Natural killer cell treated with Interleukin-12 subunit alpha and Interleukin-12 subunit beta and Interleukin-15 and Interleukin-18, amount 100 ng/mL, for 72 hours (primary cell): ENCODE measurements at regions not wholly inside any gene's neighbourhood (a gene's known extent, or its start where the extent isn't known, plus 50 kb on each side); places are given as distances from the start of the nearest gene placed in this dataset.
"Not testable (repeated sequence)": the region's sequence is repeated elsewhere in the genome, so short reads cannot be mapped to it uniquely, and the experiment has no call there.

Source experiments
- ATAC-seq, 2 donors: fragments of 150-1000 bp; cut with Tn5 transposase in 1 of 2; sonication (Bioruptor Pico), chemical (Tn5 transposase) in 1 of 2; 2 replicates each; pipeline ENCODE4 v1.10.0; 2021
- DNase-seq: peaks from one replicate; pipeline ENCODE4 v3.0.0; 2022; ENCODE audit warnings: low spot score
- H3K27ac Mint-ChIP-seq, 2 donors: 1 replicate in 1 of 2; 2 replicates in 1 of 2; pipeline ENCODE4 v1.8.0; 2022; ENCODE audit warnings: mixed read lengths in 2 of 2, mild to moderate bottlenecking in 1 of 2, moderate library complexity in 1 of 2
- H3K27me3 Mint-ChIP-seq, 2 donors: 1 replicate in 1 of 2; 2 replicates in 1 of 2; pipeline ENCODE4 v1.8.0; 2022; ENCODE audit warnings: mixed read lengths in 2 of 2
- H3K36me3 Mint-ChIP-seq: one replicate; pipeline ENCODE4 v1.8.0; 2022; ENCODE audit warnings: mixed read lengths
- H3K4me1 Mint-ChIP-seq, 2 donors: 1 replicate in 1 of 2; 2 replicates in 1 of 2; pipeline ENCODE4 v1.8.0; 2022; ENCODE audit warnings: low read depth in 2 of 2, mixed read lengths in 2 of 2, mild to moderate bottlenecking in 1 of 2
- H3K4me3 Mint-ChIP-seq: one replicate; pipeline ENCODE4 v1.8.0; 2022; ENCODE audit warnings: mixed read lengths
- H3K9me3 Mint-ChIP-seq: 2 replicates; pipeline ENCODE4 v1.8.0; 2022; ENCODE audit warnings: mixed read lengths

GRCh38 chr10:84603971-84604370 lies 275.6 kb downstream of the CCSER2 start:
- H3K9me3 Mint-ChIP-seq: no peaks in the 10 kb centered on the region
- peaks cover 11 to 21% of the 10 kb centered on the region in 2 donors for H3K27me3 Mint-ChIP-seq
- ATAC-seq: no peak

DNA sequence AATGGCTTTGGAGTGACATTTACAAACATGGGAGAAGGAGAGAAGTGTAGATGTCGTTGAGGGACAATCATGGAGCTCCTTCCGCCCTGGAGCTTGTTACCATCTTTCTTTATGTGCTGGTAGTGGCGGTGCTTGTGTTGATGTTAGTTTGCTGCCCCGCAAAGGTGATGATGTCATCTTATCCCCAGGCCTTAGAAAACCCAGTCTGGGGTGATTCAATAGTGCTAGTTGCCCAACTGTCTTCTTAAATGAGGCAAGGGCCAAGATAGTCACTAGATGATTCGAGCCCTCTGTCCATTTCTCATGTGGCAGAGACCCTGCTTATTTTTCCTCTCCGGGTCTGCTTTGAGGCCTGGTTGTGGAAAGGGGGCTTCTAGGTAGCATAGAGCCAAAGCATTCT lies 277.4 kb downstream of the CCSER2 start:
- Mint-ChIP-seq H3K9me3 (no peaks in the 10 kb centered on the region), H3K4me3 (no peak overlapping the region), H3K4me1 (no peaks in the 10 kb centered on the region), H3K27ac (no peak overlapping the region), H3K27me3 (peaks cover 15 to 28% of the 10 kb centered on the region in 2 donors), H3K36me3 (no peaks in the 10 kb centered on the region)
- ATAC-seq (no peak), DNase-seq (no peak)

More at GRCh38 chr10:84603971-84604370, 275.6 kb downstream of the CCSER2 start:
- no peak overlapping the region for H3K27ac Mint-ChIP-seq
- H3K4me3 Mint-ChIP-seq: no peak overlapping the region
- no peaks in the 10 kb centered on the region for H3K36me3 Mint-ChIP-seq
- H3K4me1 Mint-ChIP-seq: no peaks in the 10 kb centered on the region
- no peak for DNase-seq

GRCh38 chr10:84606428-84606827 lies 278.0 kb downstream of the CCSER2 start:
- Mint-ChIP-seq H3K4me3 (no peak overlapping the region), H3K27ac (no peak overlapping the region)

DNA sequence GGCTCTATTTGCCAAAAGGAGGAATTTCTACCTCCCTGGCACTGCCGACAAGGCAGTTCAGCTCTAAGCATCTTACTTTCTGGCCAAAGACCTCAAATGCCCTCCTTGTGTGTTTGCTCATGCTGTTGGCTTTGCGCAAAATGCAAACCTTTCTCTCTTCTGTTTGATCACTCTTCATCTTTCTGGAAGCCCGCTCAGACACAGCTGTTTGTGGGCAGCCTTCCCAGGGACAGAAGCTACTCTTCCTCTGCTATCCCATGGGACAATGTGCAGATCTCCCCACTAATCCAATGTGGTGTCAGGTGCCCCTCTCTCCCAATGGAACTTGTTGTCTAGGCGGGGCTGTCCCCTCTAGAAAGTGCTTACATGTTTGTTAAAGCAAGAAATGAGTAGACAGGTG lies 278.7 kb downstream of the CCSER2 start:
- peaks cover 15 to 28% of the 10 kb centered on the region in 2 donors for H3K27me3 Mint-ChIP-seq
- H3K4me3 Mint-ChIP-seq: no peak overlapping the region
- H3K9me3 Mint-ChIP-seq: no peaks in the 10 kb centered on the region
- no peak overlapping the region for H3K27ac Mint-ChIP-seq
- ATAC-seq: no peak
- no peak for DNase-seq
- no peaks in the 10 kb centered on the region for H3K4me1 Mint-ChIP-seq
- no peaks in the 10 kb centered on the region for H3K36me3 Mint-ChIP-seq

More at GRCh38 chr10:84606428-84606827, 278.0 kb downstream of the CCSER2 start:
- peaks cover 15 to 28% of the 10 kb centered on the region in 2 donors for H3K27me3 Mint-ChIP-seq
- DNase-seq: no peak
- H3K9me3 Mint-ChIP-seq: no peaks in the 10 kb centered on the region
- no peak for ATAC-seq
- H3K36me3 Mint-ChIP-seq: no peaks in the 10 kb centered on the region
- no peaks in the 10 kb centered on the region for H3K4me1 Mint-ChIP-seq

GRCh38 chr10:84607523-84607922 lies 279.1 kb downstream of the CCSER2 start:
- DNase-seq: no peak
- Mint-ChIP-seq H3K9me3 (no peaks in the 10 kb centered on the region), H3K4me3 (no peak overlapping the region), H3K4me1 (no peaks in the 10 kb centered on the region), H3K36me3 (no peaks in the 10 kb centered on the region), H3K27me3 (peaks cover 15 to 28% of the 10 kb centered on the region in 2 donors), H3K27ac (no peak overlapping the region)
- ATAC-seq: no peak

DNA sequence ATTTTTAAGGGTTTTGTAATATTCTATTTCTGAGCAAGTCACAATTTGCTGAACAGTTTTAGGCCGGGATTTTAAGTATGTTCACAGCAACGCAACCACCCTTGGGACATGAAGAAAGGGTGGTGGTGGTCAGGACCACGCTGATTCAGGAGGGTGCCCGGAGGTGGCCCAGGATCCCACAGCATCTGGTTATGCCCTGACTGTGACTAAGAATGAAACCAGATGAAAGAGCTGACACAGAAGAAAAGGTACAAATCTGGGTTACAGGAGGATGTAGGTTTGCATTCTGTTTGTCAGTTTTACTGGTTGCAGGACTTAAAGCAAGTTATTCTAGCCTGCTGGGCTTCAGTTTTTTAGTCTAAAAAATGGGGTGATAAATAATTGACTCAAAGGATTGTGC lies 279.7 kb downstream of the CCSER2 start:
- H3K4me1 Mint-ChIP-seq: no peaks in the 10 kb centered on the region
- ATAC-seq (no peak), DNase-seq (no peak)
- H3K9me3 Mint-ChIP-seq: no peaks in the 10 kb centered on the region
- H3K4me3 Mint-ChIP-seq: no peak overlapping the region
- peaks cover 19 to 33% of the 10 kb centered on the region in 2 donors for H3K27me3 Mint-ChIP-seq
- H3K36me3 Mint-ChIP-seq: no peaks in the 10 kb centered on the region
- H3K27ac Mint-ChIP-seq: no peak overlapping the region

GRCh38 chr10:84613336-84614021 lies 285.1 kb downstream of the CCSER2 start:
- Mint-ChIP-seq H3K36me3 (no peaks in the 10 kb centered on the region), H3K9me3 (no peaks in the 10 kb centered on the region), H3K27ac (no peak overlapping the region), H3K4me1 (no peaks in the 10 kb centered on the region), H3K27me3 (peaks cover 20 to 24% of the 10 kb centered on the region in 2 donors), H3K4me3 (no peak overlapping the region)
- DNase-seq (no peak), ATAC-seq (peak in 1 of 2 donors; percentile 43)

DNA sequence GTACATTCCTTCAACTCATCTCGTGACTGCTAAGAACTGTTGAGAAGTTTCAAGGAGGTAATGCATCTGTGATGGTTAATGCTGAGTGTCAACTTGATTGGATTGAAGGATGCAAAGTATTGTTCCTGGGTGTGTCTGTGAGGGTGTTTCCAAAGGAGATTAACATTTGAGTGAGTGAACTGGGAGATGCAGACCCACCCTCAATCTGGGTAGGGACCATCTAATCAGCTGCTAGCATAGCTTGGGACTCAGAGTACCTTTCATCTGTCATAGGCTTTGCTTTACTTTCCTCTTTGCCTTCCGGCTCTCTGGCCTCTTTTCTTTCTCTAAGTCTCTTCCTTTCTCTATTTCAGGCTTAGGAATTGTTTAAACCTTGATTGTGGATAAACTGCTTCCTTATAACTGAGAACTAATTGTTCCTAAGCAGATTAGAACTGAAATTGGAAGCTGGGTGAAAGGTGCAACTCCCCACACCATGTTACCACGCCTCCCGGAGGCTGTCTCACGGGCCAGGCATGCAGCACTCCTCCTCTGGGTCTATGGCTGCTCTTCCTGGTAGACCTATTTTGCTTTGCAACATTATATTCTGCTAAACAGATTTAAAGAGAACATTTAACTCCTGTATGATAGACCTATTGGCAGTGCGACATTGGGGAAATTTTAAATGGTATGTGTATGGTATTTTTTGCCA lies 298.2 kb downstream of the CCSER2 start:
- H3K4me1 Mint-ChIP-seq: no peaks in the 10 kb centered on the region
- H3K27ac Mint-ChIP-seq: no peak overlapping the region
- no peak for ATAC-seq
- peaks cover 3 to 14% of the 10 kb centered on the region in 2 donors for H3K27me3 Mint-ChIP-seq
- no peaks in the 10 kb centered on the region for H3K36me3 Mint-ChIP-seq
- DNase-seq: no peak
- no peaks in the 10 kb centered on the region for H3K9me3 Mint-ChIP-seq
- H3K4me3 Mint-ChIP-seq: no peak overlapping the region

GRCh38 chr10:84632866-84633265 lies 304.5 kb downstream of the CCSER2 start:
- no peak for DNase-seq
- ATAC-seq: no peak
- no peak overlapping the region for H3K4me3 Mint-ChIP-seq
- no peaks in the 10 kb centered on the region for H3K4me1 Mint-ChIP-seq
- peaks cover 0 to 3% of the 10 kb centered on the region in 2 donors for H3K27me3 Mint-ChIP-seq
- no peaks in the 10 kb centered on the region for H3K36me3 Mint-ChIP-seq
- no peaks in the 10 kb centered on the region for H3K9me3 Mint-ChIP-seq
- H3K27ac Mint-ChIP-seq: no peak overlapping the region

GRCh38 chr10:84634636-84635035 lies 306.2 kb downstream of the CCSER2 start:
- Mint-ChIP-seq H3K36me3 (no peaks in the 10 kb centered on the region), H3K27ac (no peak overlapping the region), H3K9me3 (peaks cover under 1% of the 10 kb centered on the region), H3K4me1 (no peaks in the 10 kb centered on the region), H3K27me3 (peaks cover 3 to 7% of the 10 kb centered on the region in 2 donors), H3K4me3 (no peak overlapping the region)
- DNase-seq (no peak), ATAC-seq (no peak)

DNA sequence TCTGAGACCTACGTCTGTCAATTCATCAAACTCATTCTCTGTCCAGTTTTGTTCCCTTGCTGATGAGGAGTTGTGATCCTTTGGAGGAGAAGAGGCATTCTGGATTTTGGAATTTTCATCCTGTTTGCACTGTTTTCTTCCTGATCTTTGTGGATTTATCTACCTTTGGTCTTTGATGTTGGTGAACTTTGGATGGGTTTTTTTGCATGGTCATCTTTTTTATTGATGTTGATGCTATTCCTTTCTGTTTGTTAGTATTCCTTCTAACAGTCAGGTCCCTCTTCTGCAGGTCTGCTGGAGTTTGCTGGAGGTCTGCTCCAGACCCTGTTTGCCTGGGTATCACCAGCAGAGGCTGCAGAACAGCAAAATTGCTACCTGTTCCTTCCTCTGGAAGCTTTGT lies 322.2 kb downstream of the CCSER2 start:
- H3K9me3 Mint-ChIP-seq, ATAC-seq, H3K36me3 Mint-ChIP-seq, H3K4me1 Mint-ChIP-seq, H3K4me3 Mint-ChIP-seq, DNase-seq, H3K27ac Mint-ChIP-seq: not testable (repeated sequence)
- peaks cover 6 to 15% of the 10 kb centered on the region in 2 donors for H3K27me3 Mint-ChIP-seq

DNA sequence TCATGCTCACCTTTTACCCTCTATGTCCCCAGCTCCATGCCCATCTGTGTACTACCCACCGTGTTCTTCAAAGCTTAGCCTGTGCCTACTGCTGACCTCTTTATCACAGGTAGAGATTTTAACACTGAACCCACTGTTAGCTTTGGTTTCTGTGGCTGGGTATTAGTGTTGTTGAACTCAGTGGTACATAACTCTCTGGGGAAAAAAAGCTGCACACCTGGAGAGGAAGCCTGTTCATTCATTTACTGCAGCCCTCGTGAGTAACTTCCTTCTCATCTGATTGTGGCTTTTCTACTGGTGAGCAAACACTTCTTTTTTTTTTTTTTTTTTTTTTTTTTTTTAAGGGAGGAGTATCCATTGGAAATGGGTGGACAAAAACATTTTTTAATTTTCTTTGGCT lies 326.3 kb downstream of the CCSER2 start:
- DNase-seq: no peak
- Mint-ChIP-seq H3K4me3 (no peak overlapping the region), H3K27me3 (peaks cover 0 to 4% of the 10 kb centered on the region in 2 donors), H3K9me3 (no peaks in the 10 kb centered on the region), H3K27ac (no peak overlapping the region), H3K36me3 (no peaks in the 10 kb centered on the region), H3K4me1 (no peaks in the 10 kb centered on the region)
- ATAC-seq: no peak

DNA sequence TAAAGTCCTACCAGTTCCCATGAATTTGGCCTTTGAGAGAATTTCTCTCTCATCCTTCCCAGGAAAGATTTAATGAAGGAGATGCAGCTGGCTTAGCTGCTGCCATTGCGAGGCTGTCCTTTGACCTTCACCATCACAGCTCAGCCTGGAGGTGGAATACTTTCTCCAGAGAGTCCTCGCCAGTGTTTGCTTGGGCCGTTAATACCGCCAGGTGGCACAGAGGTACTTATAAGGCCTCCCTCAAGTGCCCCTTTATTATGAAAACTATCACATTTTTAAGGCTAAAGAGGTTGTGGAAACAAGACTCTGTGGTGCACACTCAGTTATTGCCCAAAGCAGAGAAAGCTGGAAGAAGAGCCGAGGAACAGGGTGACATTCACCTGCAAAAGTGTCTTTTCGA lies 330.6 kb downstream of the CCSER2 start:
- Mint-ChIP-seq H3K9me3 (no peaks in the 10 kb centered on the region), H3K27ac (no peak overlapping the region), H3K4me3 (no peak overlapping the region), H3K4me1 (no peaks in the 10 kb centered on the region), H3K36me3 (no peaks in the 10 kb centered on the region), H3K27me3 (peaks cover 0 to 2% of the 10 kb centered on the region in 2 donors)
- ATAC-seq (no peak), DNase-seq (no peak)
